ENCODE measurements at regions not wholly inside any gene's neighbourhood (a gene's known extent, or its start where the extent isn't known, plus 50 kb on each side); places are given as distances from the start of the nearest gene placed in this dataset.

DNA sequence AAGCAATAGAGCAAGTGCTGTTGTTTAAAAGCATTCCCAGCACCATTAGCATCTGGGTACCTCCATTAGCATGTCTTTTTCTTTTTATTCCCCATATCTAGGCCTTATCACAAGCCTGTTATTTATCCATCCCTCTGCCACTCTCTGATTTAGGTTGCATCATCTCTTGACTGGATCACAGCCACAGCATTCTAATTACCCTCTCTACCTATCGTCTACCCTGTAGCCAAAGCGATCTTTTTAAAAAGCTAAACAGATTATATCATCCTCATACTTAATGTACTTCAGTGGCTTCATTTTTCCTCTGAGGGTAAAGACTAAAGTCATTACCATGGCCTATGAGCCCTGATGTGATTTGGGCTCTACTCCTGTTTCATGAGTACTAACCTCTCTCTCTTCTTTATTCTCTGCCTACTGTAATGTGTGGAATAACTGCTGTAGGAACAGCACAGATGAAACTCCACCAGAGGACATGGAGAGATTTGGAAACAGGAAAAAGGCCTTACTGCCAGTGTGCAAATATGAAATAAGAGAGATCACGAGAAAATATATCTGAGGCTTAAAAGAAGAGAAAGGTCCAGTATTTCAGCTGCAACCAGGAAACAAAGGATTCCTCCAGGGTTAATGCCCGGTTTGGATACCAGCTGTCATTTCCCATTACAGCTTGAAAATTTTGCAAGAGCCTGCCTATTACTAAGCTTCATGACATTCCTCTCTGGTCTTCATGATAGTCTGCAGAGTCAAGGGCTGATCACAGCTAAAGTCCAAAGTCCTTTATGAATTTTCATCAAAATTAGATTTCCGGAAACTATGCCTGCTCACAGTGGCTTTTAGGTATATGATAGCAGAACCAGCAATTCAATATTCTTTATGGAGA, 422.5 kb upstream of the PDE3A start:
- TF ChIP-seq, protein P1, sequence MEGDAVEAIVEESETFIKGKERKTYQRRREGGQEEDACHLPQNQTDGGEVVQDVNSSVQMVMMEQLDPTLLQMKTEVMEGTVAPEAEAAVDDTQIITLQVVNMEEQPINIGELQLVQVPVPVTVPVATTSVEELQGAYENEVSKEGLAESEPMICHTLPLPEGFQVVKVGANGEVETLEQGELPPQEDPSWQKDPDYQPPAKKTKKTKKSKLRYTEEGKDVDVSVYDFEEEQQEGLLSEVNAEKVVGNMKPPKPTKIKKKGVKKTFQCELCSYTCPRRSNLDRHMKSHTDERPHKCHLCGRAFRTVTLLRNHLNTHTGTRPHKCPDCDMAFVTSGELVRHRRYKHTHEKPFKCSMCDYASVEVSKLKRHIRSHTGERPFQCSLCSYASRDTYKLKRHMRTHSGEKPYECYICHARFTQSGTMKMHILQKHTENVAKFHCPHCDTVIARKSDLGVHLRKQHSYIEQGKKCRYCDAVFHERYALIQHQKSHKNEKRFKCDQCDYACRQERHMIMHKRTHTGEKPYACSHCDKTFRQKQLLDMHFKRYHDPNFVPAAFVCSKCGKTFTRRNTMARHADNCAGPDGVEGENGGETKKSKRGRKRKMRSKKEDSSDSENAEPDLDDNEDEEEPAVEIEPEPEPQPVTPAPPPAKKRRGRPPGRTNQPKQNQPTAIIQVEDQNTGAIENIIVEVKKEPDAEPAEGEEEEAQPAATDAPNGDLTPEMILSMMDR (IDR thresholded peaks at IDR 0.05; ENCODE audit: low read depth, low read length), result no peak
- no peak for TF ChIP-seq EZH2phosphoT487 (IDR thresholded peaks at IDR 0.05; ENCODE audit: low read depth)

Measured in OCI-LY3 (cell line).